SK-N-SH treated with all-trans-retinoic acid at 6 μM for 48 hours (cell line): ENCODE measurements at regions not wholly inside any gene's neighbourhood (a gene's known extent, or its start where the extent isn't known, plus 50 kb on each side); places are given as distances from the start of the nearest gene placed in this dataset.

Experiments used
- ATAC-seq: fragments of 200-7000 bp; cut with Tn5 transposase; 3 replicates; pipeline ENCODE4 v1.9.1; 2020; ENCODE audit warnings: mild to moderate bottlenecking, moderate library complexity
- ARNTL ChIP-seq: fragments of 450-650 bp; formaldehyde crosslinking; IDR thresholded peaks from 2 replicates; pipeline ENCODE4 v1.5.0; 2020; ENCODE audit warnings: low read depth, mild to moderate bottlenecking, moderate library complexity, borderline replicate concordance
- CSDC2 ChIP-seq: fragments of 250-450 bp; sonication (Bioruptor Pico); IDR thresholded peaks from 2 replicates; pipeline ENCODE4 v1.5.0; 2020; ENCODE audit warnings: mild to moderate bottlenecking, moderate library complexity
- CSRNP3 ChIP-seq: fragments of 250-450 bp; sonication (Bioruptor Pico); IDR thresholded peaks from 2 replicates; pipeline ENCODE4 v1.5.1; 2021; ENCODE audit warnings: mild to moderate bottlenecking, moderate library complexity
- GLIS3 ChIP-seq: fragments of 250-450 bp; sonication (Bioruptor Pico); IDR thresholded peaks from 2 replicates; pipeline ENCODE4 v1.5.0; 2020; ENCODE audit warnings: mild to moderate bottlenecking, moderate library complexity
- ISL1 ChIP-seq: fragments of 250-450 bp; sonication (Bioruptor Pico); IDR thresholded peaks from 2 replicates; pipeline ENCODE4 v2.1.2; 2022; ENCODE audit warnings: mild to moderate bottlenecking, moderate library complexity
- OSR1 ChIP-seq: fragments of 250-450 bp; sonication (Bioruptor Pico); IDR thresholded peaks from 2 replicates; pipeline ENCODE4 v1.8.0; 2022; ENCODE audit warnings: moderate library complexity, mild to moderate bottlenecking, inconsistent platforms
- PATZ1 ChIP-seq: fragments of 250-450 bp; sonication (Bioruptor Pico); IDR thresholded peaks from 2 replicates; pipeline ENCODE4 v1.8.0; 2020; ENCODE audit warnings: mild to moderate bottlenecking, moderate library complexity, borderline replicate concordance
- PPARA ChIP-seq: fragments of 250-450 bp; sonication (Bioruptor Pico); IDR thresholded peaks from 2 replicates; pipeline ENCODE4 v1.5.0; 2020; ENCODE audit warnings: mild to moderate bottlenecking, borderline replicate concordance
- RARB ChIP-seq: fragments of 250-450 bp; sonication (Bioruptor Pico); IDR thresholded peaks from 2 replicates; pipeline ENCODE4 v1.8.0; 2021; ENCODE audit warnings: mild to moderate bottlenecking, moderate library complexity
- SNAI2 ChIP-seq: fragments of 250-450 bp; sonication (Bioruptor Pico); IDR thresholded peaks from 2 replicates; pipeline ENCODE4 v1.5.0; 2020; ENCODE audit warnings: mild to moderate bottlenecking, moderate library complexity
- TCF4 ChIP-seq: fragments of 250-450 bp; sonication (Bioruptor Pico); IDR thresholded peaks from 2 replicates; pipeline ENCODE4 v1.8.0; 2021; ENCODE audit warnings: mild to moderate bottlenecking, moderate library complexity, borderline replicate concordance
- TOX ChIP-seq: fragments of 250-450 bp; sonication (Bioruptor Pico); IDR thresholded peaks from 2 replicates; pipeline ENCODE4 v1.8.0; 2021; ENCODE audit warnings: mild to moderate bottlenecking, moderate library complexity, borderline replicate concordance
- ZC3H10 ChIP-seq: fragments of 250-450 bp; sonication (Bioruptor Pico); IDR thresholded peaks from 2 replicates; pipeline ENCODE4 v1.5.1; 2021; ENCODE audit warnings: mild to moderate bottlenecking, moderate library complexity
- ZFP3 ChIP-seq: fragments of 250-450 bp; sonication (Bioruptor Pico); IDR thresholded peaks from 2 replicates; pipeline ENCODE4 v1.5.0; 2020; ENCODE audit warnings: mild to moderate bottlenecking, moderate library complexity
- ZNF565 ChIP-seq: fragments of 450-650 bp; formaldehyde crosslinking; conservative IDR thresholded peaks from 2 replicates; pipeline ENCODE4 v1.5.0; 2020; ENCODE audit warnings: low read depth, mild to moderate bottlenecking, moderate library complexity
- TF ChIP-seq, protein P1 (sequence below): fragments of 250-450 bp; sonication (Bioruptor Pico); IDR thresholded peaks from 2 replicates; pipeline ENCODE4 v1.5.1; 2020; ENCODE audit warnings: low read depth, mild to moderate bottlenecking, moderate library complexity
- TF ChIP-seq, protein P2 (sequence below): fragments of 250-450 bp; sonication (Bioruptor Pico); IDR thresholded peaks from 2 replicates; pipeline ENCODE4 v1.5.0; 2020; ENCODE audit warnings: mild to moderate bottlenecking, moderate library complexity

GRCh38 chr2:51698021-51698420, 666.1 kb upstream of the NRXN1 start:
- TF ChIP-seq TCF4 (no peak), GLIS3 (no peak), TOX (CRISPR knock-in tag) (no peak), ISL1 (no peak), OSR1 (CRISPR knock-in tag) (no peak), PATZ1 (CRISPR knock-in tag) (no peak), ZFP3 (CRISPR knock-in tag) (no peak), CSDC2 (CRISPR knock-in tag) (no peak), ZC3H10 (CRISPR knock-in tag) (no peak), PPARA (CRISPR knock-in tag) (no peak), CSRNP3 (no peak), SNAI2 (no peak), RARB (CRISPR knock-in tag) (no peak)
- TF ChIP-seq, protein P1, sequence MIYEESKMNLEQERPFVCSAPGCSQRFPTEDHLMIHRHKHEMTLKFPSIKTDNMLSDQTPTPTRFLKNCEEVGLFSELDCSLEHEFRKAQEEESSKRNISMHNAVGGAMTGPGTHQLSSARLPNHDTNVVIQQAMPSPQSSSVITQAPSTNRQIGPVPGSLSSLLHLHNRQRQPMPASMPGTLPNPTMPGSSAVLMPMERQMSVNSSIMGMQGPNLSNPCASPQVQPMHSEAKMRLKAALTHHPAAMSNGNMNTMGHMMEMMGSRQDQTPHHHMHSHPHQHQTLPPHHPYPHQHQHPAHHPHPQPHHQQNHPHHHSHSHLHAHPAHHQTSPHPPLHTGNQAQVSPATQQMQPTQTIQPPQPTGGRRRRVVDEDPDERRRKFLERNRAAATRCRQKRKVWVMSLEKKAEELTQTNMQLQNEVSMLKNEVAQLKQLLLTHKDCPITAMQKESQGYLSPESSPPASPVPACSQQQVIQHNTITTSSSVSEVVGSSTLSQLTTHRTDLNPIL: no peak
- TF ChIP-seq, protein P2, sequence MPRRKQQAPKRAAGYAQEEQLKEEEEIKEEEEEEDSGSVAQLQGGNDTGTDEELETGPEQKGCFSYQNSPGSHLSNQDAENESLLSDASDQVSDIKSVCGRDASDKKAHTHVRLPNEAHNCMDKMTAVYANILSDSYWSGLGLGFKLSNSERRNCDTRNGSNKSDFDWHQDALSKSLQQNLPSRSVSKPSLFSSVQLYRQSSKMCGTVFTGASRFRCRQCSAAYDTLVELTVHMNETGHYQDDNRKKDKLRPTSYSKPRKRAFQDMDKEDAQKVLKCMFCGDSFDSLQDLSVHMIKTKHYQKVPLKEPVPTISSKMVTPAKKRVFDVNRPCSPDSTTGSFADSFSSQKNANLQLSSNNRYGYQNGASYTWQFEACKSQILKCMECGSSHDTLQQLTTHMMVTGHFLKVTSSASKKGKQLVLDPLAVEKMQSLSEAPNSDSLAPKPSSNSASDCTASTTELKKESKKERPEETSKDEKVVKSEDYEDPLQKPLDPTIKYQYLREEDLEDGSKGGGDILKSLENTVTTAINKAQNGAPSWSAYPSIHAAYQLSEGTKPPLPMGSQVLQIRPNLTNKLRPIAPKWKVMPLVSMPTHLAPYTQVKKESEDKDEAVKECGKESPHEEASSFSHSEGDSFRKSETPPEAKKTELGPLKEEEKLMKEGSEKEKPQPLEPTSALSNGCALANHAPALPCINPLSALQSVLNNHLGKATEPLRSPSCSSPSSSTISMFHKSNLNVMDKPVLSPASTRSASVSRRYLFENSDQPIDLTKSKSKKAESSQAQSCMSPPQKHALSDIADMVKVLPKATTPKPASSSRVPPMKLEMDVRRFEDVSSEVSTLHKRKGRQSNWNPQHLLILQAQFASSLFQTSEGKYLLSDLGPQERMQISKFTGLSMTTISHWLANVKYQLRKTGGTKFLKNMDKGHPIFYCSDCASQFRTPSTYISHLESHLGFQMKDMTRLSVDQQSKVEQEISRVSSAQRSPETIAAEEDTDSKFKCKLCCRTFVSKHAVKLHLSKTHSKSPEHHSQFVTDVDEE (CRISPR knock-in tag): no peak
- ATAC-seq: no peak

DNA sequence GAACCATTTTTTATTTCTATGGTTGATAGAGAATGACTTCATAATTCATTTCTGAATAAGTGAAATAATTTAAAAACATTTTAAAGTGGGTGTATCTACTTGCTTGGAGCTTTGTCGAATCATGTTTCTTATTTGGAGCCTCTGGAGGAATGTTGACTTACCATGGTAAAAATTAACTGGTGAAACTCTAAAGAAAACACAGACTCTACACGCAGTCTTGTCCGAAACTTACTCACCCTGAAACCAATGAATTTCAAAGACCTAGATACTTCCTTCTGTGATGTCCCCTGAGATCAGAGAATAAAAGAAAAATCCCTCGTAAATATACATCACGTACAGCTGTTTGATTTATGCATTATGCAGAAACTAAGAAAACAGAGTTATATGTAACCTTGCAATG, 665.2 kb upstream of the NRXN1 start:
- TF ChIP-seq PATZ1 (CRISPR knock-in tag): no peak
- no peak for TF ChIP-seq TCF4
- TF ChIP-seq GLIS3: no peak
- TF ChIP-seq, protein P2 (CRISPR knock-in tag): no peak
- TF ChIP-seq PPARA (CRISPR knock-in tag): no peak
- no peak for TF ChIP-seq CSDC2 (CRISPR knock-in tag)
- TF ChIP-seq ZNF565 (CRISPR knock-in tag): no peak
- TF ChIP-seq TOX (CRISPR knock-in tag): no peak
- no peak for TF ChIP-seq CSRNP3
- TF ChIP-seq OSR1 (CRISPR knock-in tag): no peak
- TF ChIP-seq ARNTL (CRISPR knock-in tag): no peak
- no peak for ATAC-seq
